SK-N-SH treated with all-trans-retinoic acid at 6 μM for 48 hours (cell line): ENCODE measurements at regions not wholly inside any gene's neighbourhood (a gene's known extent, or its start where the extent isn't known, plus 50 kb on each side); places are given as distances from the start of the nearest gene placed in this dataset.
"Not testable (repeated sequence)": the region's sequence is repeated elsewhere in the genome, so short reads cannot be mapped to it uniquely, and the experiment has no call there.

Experiments used
- ARNTL ChIP-seq: fragments of 450-650 bp; formaldehyde crosslinking; IDR thresholded peaks from 2 replicates; pipeline ENCODE4 v1.5.0; 2020; ENCODE audit warnings: low read depth, mild to moderate bottlenecking, moderate library complexity, borderline replicate concordance
- PATZ1 ChIP-seq: fragments of 250-450 bp; sonication (Bioruptor Pico); IDR thresholded peaks from 2 replicates; pipeline ENCODE4 v1.8.0; 2020; ENCODE audit warnings: mild to moderate bottlenecking, moderate library complexity, borderline replicate concordance
- RARB ChIP-seq: fragments of 250-450 bp; sonication (Bioruptor Pico); IDR thresholded peaks from 2 replicates; pipeline ENCODE4 v1.8.0; 2021; ENCODE audit warnings: mild to moderate bottlenecking, moderate library complexity
- SNAI2 ChIP-seq: fragments of 250-450 bp; sonication (Bioruptor Pico); IDR thresholded peaks from 2 replicates; pipeline ENCODE4 v1.5.0; 2020; ENCODE audit warnings: mild to moderate bottlenecking, moderate library complexity
- TCF4 ChIP-seq: fragments of 250-450 bp; sonication (Bioruptor Pico); IDR thresholded peaks from 2 replicates; pipeline ENCODE4 v1.8.0; 2021; ENCODE audit warnings: mild to moderate bottlenecking, moderate library complexity, borderline replicate concordance
- ZFP30 ChIP-seq: fragments of 450-650 bp; formaldehyde crosslinking; IDR thresholded peaks from 2 replicates; pipeline ENCODE4 v1.5.0; 2022; ENCODE audit warnings: mild to moderate bottlenecking, moderate library complexity
- ZNF70 ChIP-seq: fragments of 450-650 bp; formaldehyde crosslinking; IDR thresholded peaks from 2 replicates; pipeline ENCODE4 v1.5.0; 2020; ENCODE audit warnings: mild to moderate bottlenecking, moderate library complexity
- TF ChIP-seq, protein P1 (sequence below): fragments of 250-450 bp; sonication (Bioruptor Pico); IDR thresholded peaks from 2 replicates; pipeline ENCODE4 v1.5.1; 2020; ENCODE audit warnings: low read depth, mild to moderate bottlenecking, moderate library complexity

DNA sequence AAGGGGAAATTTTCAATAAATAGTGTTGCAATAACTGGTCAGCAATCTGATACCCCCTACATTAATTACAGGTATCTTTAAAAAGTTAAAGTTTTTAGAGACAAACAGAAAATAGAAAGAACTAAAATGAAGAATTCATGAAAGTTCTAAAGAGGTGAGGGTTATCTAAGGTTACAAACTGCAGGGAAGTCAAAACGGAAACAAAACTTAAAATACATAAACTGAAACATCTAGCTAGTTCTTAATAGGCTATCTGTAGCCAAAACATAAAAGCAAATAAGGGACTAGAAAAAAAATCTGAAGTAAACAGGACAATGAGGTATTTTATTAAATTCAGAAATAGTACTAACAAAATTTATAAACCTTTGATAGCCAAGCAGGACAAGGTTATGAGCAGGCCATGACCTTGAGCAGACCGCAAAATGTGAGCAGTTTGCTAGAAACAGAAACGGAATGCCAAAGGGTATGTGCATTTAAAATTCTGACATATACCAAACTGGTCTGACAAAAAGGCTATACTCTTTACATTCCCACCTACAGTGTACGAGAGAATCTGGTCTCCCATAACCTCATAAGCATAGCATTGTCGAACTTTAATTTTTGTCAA is 56.9 kb upstream of the SRRM3 start:
- TF ChIP-seq, protein P1, sequence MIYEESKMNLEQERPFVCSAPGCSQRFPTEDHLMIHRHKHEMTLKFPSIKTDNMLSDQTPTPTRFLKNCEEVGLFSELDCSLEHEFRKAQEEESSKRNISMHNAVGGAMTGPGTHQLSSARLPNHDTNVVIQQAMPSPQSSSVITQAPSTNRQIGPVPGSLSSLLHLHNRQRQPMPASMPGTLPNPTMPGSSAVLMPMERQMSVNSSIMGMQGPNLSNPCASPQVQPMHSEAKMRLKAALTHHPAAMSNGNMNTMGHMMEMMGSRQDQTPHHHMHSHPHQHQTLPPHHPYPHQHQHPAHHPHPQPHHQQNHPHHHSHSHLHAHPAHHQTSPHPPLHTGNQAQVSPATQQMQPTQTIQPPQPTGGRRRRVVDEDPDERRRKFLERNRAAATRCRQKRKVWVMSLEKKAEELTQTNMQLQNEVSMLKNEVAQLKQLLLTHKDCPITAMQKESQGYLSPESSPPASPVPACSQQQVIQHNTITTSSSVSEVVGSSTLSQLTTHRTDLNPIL (CRISPR knock-in tag), result not testable (repeated sequence)
- not testable (repeated sequence) for TF ChIP-seq TCF4, ZFP30, PATZ1, ZNF70, RARB, ARNTL, SNAI2 (CRISPR knock-in tag)
